ENCODE measurements at regions not wholly inside any gene's neighbourhood (a gene's known extent, or its start where the extent isn't known, plus 50 kb on each side); places are given as distances from the start of the nearest gene placed in this dataset.
A peak's percentile ranks its signal among the peaks of the same experiment; 100 is the strongest.

DNA sequence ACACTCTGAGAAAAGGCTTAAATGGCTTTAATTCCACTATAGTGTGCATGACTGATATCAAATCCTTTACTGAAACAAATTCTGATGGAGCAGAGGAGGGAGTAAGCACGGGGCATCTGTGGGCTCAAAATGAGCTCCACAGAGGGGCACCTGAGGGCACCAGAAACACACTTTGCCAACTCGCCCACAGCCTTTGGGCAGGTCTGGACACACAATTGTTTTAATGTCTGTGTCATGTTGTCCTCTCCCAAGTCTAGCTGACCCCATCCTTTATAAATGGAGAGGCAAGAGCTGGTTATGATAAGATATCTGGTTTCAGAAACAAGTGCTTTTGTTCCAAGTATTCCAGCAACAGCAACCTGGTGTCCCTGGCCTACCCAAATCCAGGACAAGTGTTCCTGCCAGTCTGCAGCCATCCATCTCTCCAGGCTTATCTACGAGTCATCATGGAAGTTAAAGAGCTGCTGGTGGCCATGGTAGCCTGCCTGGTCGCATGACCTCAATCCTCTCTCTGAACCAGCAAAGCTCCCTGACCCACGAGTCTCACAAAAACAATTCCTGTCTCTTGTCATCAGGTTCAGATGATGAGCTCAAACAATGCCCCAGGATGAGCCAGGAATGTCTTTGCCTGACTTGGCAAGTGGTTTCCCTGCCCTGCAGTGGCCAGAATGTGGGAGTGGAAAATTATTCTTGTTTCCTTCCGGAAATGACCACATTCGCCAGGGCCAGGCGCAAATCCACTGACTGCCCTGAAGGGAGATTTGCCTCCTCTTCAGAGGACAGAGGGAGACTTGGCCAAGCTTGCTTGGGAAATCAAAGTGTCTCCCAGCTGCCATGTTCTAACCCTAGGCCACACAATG lies 64.4 kb upstream of the TPM1 start:
- Mint-ChIP-seq H3K9me3 (ENCODE audit: low read depth) (no peaks in the 10 kb centered on the region), H3K4me1 (ENCODE audit: low read depth) (peaks cover 45% of the 10 kb centered on the region), H3K27ac (ENCODE audit: unreplicated experiment) (peak overlapping the region; percentile 95), H3K36me3 (ENCODE audit: low read depth) (no peaks in the 10 kb centered on the region), H3K27me3 (ENCODE audit: low read depth) (no peaks in the 10 kb centered on the region), H3K4me3 (ENCODE audit: unreplicated experiment) (no peak overlapping the region)
- TF ChIP-seq, protein P1, sequence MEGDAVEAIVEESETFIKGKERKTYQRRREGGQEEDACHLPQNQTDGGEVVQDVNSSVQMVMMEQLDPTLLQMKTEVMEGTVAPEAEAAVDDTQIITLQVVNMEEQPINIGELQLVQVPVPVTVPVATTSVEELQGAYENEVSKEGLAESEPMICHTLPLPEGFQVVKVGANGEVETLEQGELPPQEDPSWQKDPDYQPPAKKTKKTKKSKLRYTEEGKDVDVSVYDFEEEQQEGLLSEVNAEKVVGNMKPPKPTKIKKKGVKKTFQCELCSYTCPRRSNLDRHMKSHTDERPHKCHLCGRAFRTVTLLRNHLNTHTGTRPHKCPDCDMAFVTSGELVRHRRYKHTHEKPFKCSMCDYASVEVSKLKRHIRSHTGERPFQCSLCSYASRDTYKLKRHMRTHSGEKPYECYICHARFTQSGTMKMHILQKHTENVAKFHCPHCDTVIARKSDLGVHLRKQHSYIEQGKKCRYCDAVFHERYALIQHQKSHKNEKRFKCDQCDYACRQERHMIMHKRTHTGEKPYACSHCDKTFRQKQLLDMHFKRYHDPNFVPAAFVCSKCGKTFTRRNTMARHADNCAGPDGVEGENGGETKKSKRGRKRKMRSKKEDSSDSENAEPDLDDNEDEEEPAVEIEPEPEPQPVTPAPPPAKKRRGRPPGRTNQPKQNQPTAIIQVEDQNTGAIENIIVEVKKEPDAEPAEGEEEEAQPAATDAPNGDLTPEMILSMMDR (IDR thresholded peaks at IDR 0.05), result no peak
- no peak for DNase-seq (ENCODE audit: low spot score)

DNA sequence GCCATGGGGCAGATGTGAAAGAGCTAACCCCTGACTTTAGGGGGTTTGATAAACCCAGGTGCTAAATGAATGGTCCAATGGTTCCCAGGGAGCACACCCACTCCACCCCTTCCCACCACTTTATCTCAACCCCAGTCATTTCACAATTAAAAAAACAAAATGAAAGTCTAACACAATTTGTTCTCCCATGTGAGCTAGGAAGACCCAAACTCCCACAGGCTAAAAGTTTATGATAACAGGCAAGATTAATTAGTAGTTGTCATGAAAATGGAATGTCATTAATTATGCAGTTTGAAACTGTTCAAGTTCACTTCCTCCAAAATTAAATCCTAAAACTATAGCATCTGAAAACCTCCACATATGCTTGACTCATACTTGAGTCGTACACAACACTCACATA lies 63.3 kb upstream of the TPM1 start:
- Mint-ChIP-seq H3K36me3 (ENCODE audit: low read depth) (no peaks in the 10 kb centered on the region), H3K27me3 (ENCODE audit: low read depth) (no peaks in the 10 kb centered on the region), H3K4me3 (ENCODE audit: unreplicated experiment) (no peak overlapping the region), H3K4me1 (ENCODE audit: low read depth) (peaks cover 42% of the 10 kb centered on the region), H3K27ac (ENCODE audit: unreplicated experiment) (peak overlapping the region; percentile 46), H3K9me3 (ENCODE audit: low read depth) (no peaks in the 10 kb centered on the region)
- DNase-seq (ENCODE audit: low spot score), result no peak
- TF ChIP-seq, protein P1 (IDR thresholded peaks at IDR 0.05), result no peak

GRCh38 chr15:62981071-62981470 lies 61.5 kb upstream of the TPM1 start:
- no peak for DNase-seq (ENCODE audit: low spot score)
- Mint-ChIP-seq H3K4me3 (ENCODE audit: unreplicated experiment) (no peak overlapping the region), H3K9me3 (ENCODE audit: low read depth) (no peaks in the 10 kb centered on the region), H3K36me3 (ENCODE audit: low read depth) (no peaks in the 10 kb centered on the region), H3K4me1 (ENCODE audit: low read depth) (peaks cover 43% of the 10 kb centered on the region), H3K27ac (ENCODE audit: unreplicated experiment) (no peak overlapping the region), H3K27me3 (ENCODE audit: low read depth) (no peaks in the 10 kb centered on the region)
- TF ChIP-seq, protein P1 (IDR thresholded peaks at IDR 0.05), result no peak

DNA sequence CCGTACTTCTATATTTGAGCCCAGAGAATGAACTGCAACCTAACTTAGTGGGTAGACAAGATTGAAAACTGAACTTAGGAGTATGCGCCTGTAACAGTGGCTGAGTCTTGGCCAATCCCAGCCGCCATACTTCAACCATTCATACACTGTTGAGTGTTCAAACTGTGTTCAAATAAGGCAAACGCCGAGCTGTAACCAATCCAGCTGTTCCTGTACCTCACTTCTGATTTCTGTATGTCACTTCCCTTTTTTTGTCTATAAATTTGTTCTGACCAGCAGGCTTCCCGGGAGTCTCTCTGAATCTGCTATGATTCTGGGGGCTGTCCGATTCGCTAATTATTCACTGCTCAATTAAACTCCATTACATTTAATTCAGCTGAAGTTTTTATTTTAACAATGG lies 58.6 kb upstream of the TPM1 start:
- Mint-ChIP-seq H3K4me1 (ENCODE audit: low read depth) (peaks cover 39% of the 10 kb centered on the region), H3K27ac (ENCODE audit: unreplicated experiment) (no peak overlapping the region), H3K9me3 (ENCODE audit: low read depth) (no peaks in the 10 kb centered on the region), H3K27me3 (ENCODE audit: low read depth) (no peaks in the 10 kb centered on the region), H3K4me3 (ENCODE audit: unreplicated experiment) (no peak overlapping the region), H3K36me3 (ENCODE audit: low read depth) (no peaks in the 10 kb centered on the region)
- DNase-seq (ENCODE audit: low spot score), result no peak
- TF ChIP-seq, protein P1 (IDR thresholded peaks at IDR 0.05), result no peak

DNA sequence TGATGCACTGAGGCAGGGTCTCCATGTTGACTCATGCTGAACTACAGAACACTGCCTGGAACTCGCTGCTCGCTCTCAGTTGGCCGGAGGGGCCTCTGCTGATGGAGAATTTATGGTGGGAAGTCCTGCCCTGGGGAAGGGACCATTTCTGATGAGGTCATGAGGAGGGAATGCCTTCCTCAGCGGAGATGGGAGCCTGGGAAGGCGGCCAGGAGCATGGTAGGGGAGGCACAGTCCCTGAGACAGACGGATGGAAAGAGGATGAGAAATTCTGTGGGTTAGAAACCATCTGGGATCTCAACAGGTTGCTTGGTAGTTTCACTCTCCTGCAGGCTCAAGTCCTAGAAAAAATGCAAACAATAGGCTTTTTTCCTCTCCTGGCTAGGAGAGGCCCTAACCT lies 56.8 kb upstream of the TPM1 start:
- H3K4me1 Mint-ChIP-seq (ENCODE audit: low read depth), result peaks cover 48% of the 10 kb centered on the region
- peak overlapping the region; percentile 81 for H3K27ac Mint-ChIP-seq (ENCODE audit: unreplicated experiment)
- H3K4me3 Mint-ChIP-seq (ENCODE audit: unreplicated experiment), result peak overlapping the region; percentile 38
- H3K27me3 Mint-ChIP-seq (ENCODE audit: low read depth), result no peaks in the 10 kb centered on the region
- H3K36me3 Mint-ChIP-seq (ENCODE audit: low read depth), result no peaks in the 10 kb centered on the region
- TF ChIP-seq, protein P1 (IDR thresholded peaks at IDR 0.05), result no peak
- DNase-seq (ENCODE audit: low spot score), result no peak
- no peaks in the 10 kb centered on the region for H3K9me3 Mint-ChIP-seq (ENCODE audit: low read depth)

Data from chondrocyte (in vitro differentiated cells).